GM18511 (cell line): ENCODE measurements at regions not wholly inside any gene's neighbourhood (a gene's known extent, or its start where the extent isn't known, plus 50 kb on each side); places are given as distances from the start of the nearest gene placed in this dataset.

Source experiments
- ATAC-seq: cut with Tn5 transposase; IDR thresholded peaks from one replicate; pipeline ENCODE4 v1.9.1; 2021; ENCODE audit warnings: mild to moderate bottlenecking, moderate library complexity; ENCODE audit not compliant: unreplicated experiment

GRCh38 chr4:148510211-148510610 lies 68.0 kb upstream of the NR3C2 start:
- ATAC-seq: no peak

DNA sequence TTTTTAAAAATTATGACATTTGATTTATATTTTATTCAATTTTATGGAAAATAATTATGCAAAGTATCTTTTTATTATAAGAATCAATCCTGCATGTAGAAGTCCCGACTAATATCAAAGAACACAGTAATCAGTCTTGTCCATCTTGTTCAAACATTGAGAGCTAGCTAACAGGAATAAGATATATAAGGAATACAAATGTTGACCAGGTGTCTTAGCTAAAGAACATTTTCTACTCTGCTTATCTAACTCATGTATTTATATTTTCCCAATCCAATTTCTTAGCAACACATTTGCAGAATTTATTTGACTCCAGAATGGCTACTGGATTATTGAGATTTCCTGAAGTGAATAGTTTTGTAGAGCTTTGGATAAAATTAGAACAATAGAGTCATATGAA lies 61.5 kb upstream of the NR3C2 start:
- no peak for ATAC-seq

- ATAC-seq: no peak
Measured at GRCh38 chr4:148497258-148497657, 55.0 kb upstream of the NR3C2 start.

GRCh38 chr4:148495463-148495862 lies 53.2 kb upstream of the NR3C2 start:
- ATAC-seq: no peak
